CD4-positive, alpha-beta memory T cell (primary cell): ENCODE measurements at regions not wholly inside any gene's neighbourhood (a gene's known extent, or its start where the extent isn't known, plus 50 kb on each side); places are given as distances from the start of the nearest gene placed in this dataset.

ENCODE experiments used
- CTCF ChIA-PET: fragments of 350-600 bp; sonication (Branson Sonifier 250); formaldehyde crosslinking; loops from one replicate; lab custom pipeline; 2021; ENCODE audit warnings: inconsistent platforms; ENCODE audit not compliant: partially characterized antibody; lab: Charles Lee
- POLR2A ChIA-PET: fragments of 350-600 bp; sonication (Branson Sonifier 250); formaldehyde crosslinking; loops from one replicate; lab custom pipeline; 2021; ENCODE audit not compliant: partially characterized antibody; lab: Charles Lee
- DNase-seq, 5 donors: peaks; one replicate each; pipeline versions ENCODE4 v3.0.0 to v3.0.0-alpha.2; 2020 to 2022; ENCODE audit warnings: mixed read lengths in 1 of 5
- H3K27ac ChIP-seq: one replicate; pipeline ENCODE4 v1.7.0; 2013; ENCODE audit warnings: low read depth, low read length
- H3K27me3 ChIP-seq: 2 replicates; pipeline ENCODE4 v1.7.0; 2013; ENCODE audit warnings: mild to moderate bottlenecking, low read length, moderate library complexity; ENCODE audit not compliant: insufficient read depth
- H3K36me3 ChIP-seq: 2 replicates; pipeline ENCODE4 v1.7.0; 2013; ENCODE audit warnings: mild to moderate bottlenecking, low read length, moderate library complexity; ENCODE audit not compliant: insufficient read depth
- H3K4me1 ChIP-seq: 2 replicates; pipeline ENCODE4 v1.7.0; 2013; ENCODE audit warnings: mild to moderate bottlenecking, low read length, moderate library complexity; ENCODE audit not compliant: insufficient read depth
- H3K4me3 ChIP-seq, 2 donors: one replicate each; pipeline ENCODE4 v1.7.0; 2013; ENCODE audit warnings: low read length in 2 of 2, mild to moderate bottlenecking in 1 of 2
- H3K9me3 ChIP-seq, 2 donors: one replicate each; pipeline ENCODE4 v1.7.0; 2013; ENCODE audit warnings: low read length in 2 of 2, control low read depth in 1 of 2; ENCODE audit not compliant: control insufficient read depth in 1 of 2
- H3K27ac Mint-ChIP-seq, 7 donors: one replicate each; pipeline ENCODE4 v1.8.0; 2020 to 2021; ENCODE audit warnings: mixed read lengths in 7 of 7, mild to moderate bottlenecking in 6 of 7, inconsistent platforms in 3 of 7, moderate library complexity in 3 of 7
- H3K27me3 Mint-ChIP-seq, 2 donors: one replicate each; pipeline ENCODE4 v1.8.0; 2020 to 2021; ENCODE audit warnings: mixed read lengths in 2 of 2
- H3K36me3 Mint-ChIP-seq, 2 donors: one replicate each; pipeline ENCODE4 v1.8.0; 2020 to 2021; ENCODE audit warnings: mixed read lengths in 2 of 2, inconsistent platforms in 1 of 2, mild to moderate bottlenecking in 1 of 2
- H3K4me1 Mint-ChIP-seq, 4 donors: one replicate each; pipeline ENCODE4 v1.8.0; 2020 to 2021; ENCODE audit warnings: mixed read lengths in 4 of 4, mild to moderate bottlenecking in 1 of 4
- H3K4me3 Mint-ChIP-seq, 8 donors: one replicate each; pipeline ENCODE4 v1.8.0; 2020 to 2021; ENCODE audit warnings: mixed read lengths in 8 of 8, mild to moderate bottlenecking in 7 of 8, moderate library complexity in 6 of 8, inconsistent platforms in 3 of 8
- H3K9me3 Mint-ChIP-seq, 8 donors: one replicate each; pipeline ENCODE4 v1.8.0; 2020 to 2021; ENCODE audit warnings: mixed read lengths in 8 of 8, mild to moderate bottlenecking in 5 of 8, inconsistent platforms in 3 of 8, moderate library complexity in 1 of 8
- intact Hi-C: fragments of 100-400 bp; cut with micrococcal nuclease; formaldehyde crosslinking; loops from one replicate; pipeline ENCODE4 v1.15.1; 2023

GRCh38 chr9:73906671-73907070, 590.5 kb upstream of the RORB start:
- H3K36me3 Mint-ChIP-seq = no peaks in the 10 kb centered on the region
- no peak overlapping the region for H3K27ac Mint-ChIP-seq
- Histone ChIP-seq H3K36me3 (no peaks in the 10 kb centered on the region), H3K27me3 (no peaks in the 10 kb centered on the region), H3K4me1 (no peaks in the 10 kb centered on the region), H3K4me3 (no peak overlapping the region), H3K27ac (no peak overlapping the region), H3K9me3 (no peaks in the 10 kb centered on the region)
- ChIA-PET POLR2A (no interaction called here), CTCF (no interaction called here)
- intact Hi-C loops = no loop called here
- H3K9me3 Mint-ChIP-seq = peaks cover 0 to 8% (median 0%) of the 10 kb centered on the region in 8 donors
- H3K27me3 Mint-ChIP-seq = no peaks in the 10 kb centered on the region
- DNase-seq = no peak
- H3K4me1 Mint-ChIP-seq = no peaks in the 10 kb centered on the region
- H3K4me3 Mint-ChIP-seq = no peak overlapping the region

GRCh38 chr9:73911804-73912203, 585.3 kb upstream of the RORB start:
- no peak overlapping the region for H3K27ac Mint-ChIP-seq
- peaks cover 0 to 4% (median 0%) of the 10 kb centered on the region in 8 donors for H3K9me3 Mint-ChIP-seq
- ChIA-PET CTCF (no interaction called here), POLR2A (no interaction called here)
- H3K4me3 ChIP-seq = no peak overlapping the region
- intact Hi-C loops = no loop called here
- no peaks in the 10 kb centered on the region for H3K27me3 Mint-ChIP-seq
- H3K9me3 ChIP-seq = no peaks in the 10 kb centered on the region
- H3K4me1 ChIP-seq = no peaks in the 10 kb centered on the region
- no peaks in the 10 kb centered on the region for H3K27me3 ChIP-seq
- H3K4me3 Mint-ChIP-seq = no peak overlapping the region
- no peak for DNase-seq
- no peaks in the 10 kb centered on the region for H3K4me1 Mint-ChIP-seq
- H3K36me3 Mint-ChIP-seq = no peaks in the 10 kb centered on the region
- H3K36me3 ChIP-seq = no peaks in the 10 kb centered on the region
- H3K27ac ChIP-seq = no peak overlapping the region

GRCh38 chr9:73916016-73916673, 581.0 kb upstream of the RORB start:
- DNase-seq = no peak
- no peak overlapping the region for H3K27ac ChIP-seq
- ChIA-PET CTCF (no interaction called here), POLR2A (no interaction called here)
- no peak overlapping the region for H3K4me3 ChIP-seq
- H3K27me3 ChIP-seq = no peaks in the 10 kb centered on the region
- Mint-ChIP-seq H3K27ac (no peak overlapping the region), H3K27me3 (no peaks in the 10 kb centered on the region), H3K36me3 (no peaks in the 10 kb centered on the region), H3K9me3 (peaks cover 0 to 4% (median 0%) of the 10 kb centered on the region in 8 donors), H3K4me1 (no peaks in the 10 kb centered on the region), H3K4me3 (no peak overlapping the region)
- intact Hi-C loops = no loop called here
- H3K9me3 ChIP-seq = no peaks in the 10 kb centered on the region
- H3K4me1 ChIP-seq = no peaks in the 10 kb centered on the region
- H3K36me3 ChIP-seq = no peaks in the 10 kb centered on the region

GRCh38 chr9:73919712-73920111, 577.4 kb upstream of the RORB start:
- H3K9me3 ChIP-seq = no peaks in the 10 kb centered on the region
- intact Hi-C loops = no loop called here
- DNase-seq = no peak
- H3K27ac ChIP-seq = no peak overlapping the region
- Mint-ChIP-seq H3K4me1 (no peaks in the 10 kb centered on the region), H3K36me3 (no peaks in the 10 kb centered on the region), H3K9me3 (peaks cover 0 to 4% (median 0%) of the 10 kb centered on the region in 8 donors), H3K27ac (no peak overlapping the region), H3K4me3 (no peak overlapping the region), H3K27me3 (no peaks in the 10 kb centered on the region)
- H3K4me1 ChIP-seq = no peaks in the 10 kb centered on the region
- POLR2A ChIA-PET = no interaction called here
- CTCF ChIA-PET = no interaction called here
- H3K4me3 ChIP-seq = no peak overlapping the region
- H3K27me3 ChIP-seq = no peaks in the 10 kb centered on the region
- H3K36me3 ChIP-seq = no peaks in the 10 kb centered on the region

GRCh38 chr9:73923796-73924195, 573.3 kb upstream of the RORB start:
- Histone ChIP-seq H3K4me1 (no peaks in the 10 kb centered on the region), H3K27me3 (no peaks in the 10 kb centered on the region), H3K9me3 (no peaks in the 10 kb centered on the region), H3K27ac (no peak overlapping the region), H3K4me3 (no peak overlapping the region), H3K36me3 (no peaks in the 10 kb centered on the region)
- Mint-ChIP-seq H3K27me3 (no peaks in the 10 kb centered on the region), H3K36me3 (no peaks in the 10 kb centered on the region), H3K4me1 (no peaks in the 10 kb centered on the region), H3K27ac (no peak overlapping the region), H3K4me3 (no peak overlapping the region), H3K9me3 (peaks cover 0 to 2% (median 0%) of the 10 kb centered on the region in 8 donors)
- CTCF ChIA-PET = no interaction called here
- no peak for DNase-seq
- intact Hi-C loops = no loop called here
- POLR2A ChIA-PET = no interaction called here

GRCh38 chr9:73951147-73951546, 546.0 kb upstream of the RORB start:
- H3K4me3 Mint-ChIP-seq = no peak overlapping the region
- CTCF ChIA-PET = no interaction called here
- POLR2A ChIA-PET = no interaction called here

GRCh38 chr9:73962792-73963191, 534.3 kb upstream of the RORB start:
- H3K27ac Mint-ChIP-seq = no peak overlapping the region
- Histone ChIP-seq H3K4me1 (no peaks in the 10 kb centered on the region), H3K9me3 (no peaks in the 10 kb centered on the region), H3K4me3 (no peak overlapping the region), H3K27ac (no peak overlapping the region), H3K27me3 (no peaks in the 10 kb centered on the region), H3K36me3 (no peaks in the 10 kb centered on the region)
- peaks cover 0 to 7% (median under 1%) of the 10 kb centered on the region in 8 donors for H3K9me3 Mint-ChIP-seq
- ChIA-PET CTCF (no interaction called here), POLR2A (no interaction called here)
- H3K4me1 Mint-ChIP-seq = no peaks in the 10 kb centered on the region
- no peaks in the 10 kb centered on the region for H3K36me3 Mint-ChIP-seq
- intact Hi-C loops = no loop called here
- no peak for DNase-seq
- no peak overlapping the region for H3K4me3 Mint-ChIP-seq
- no peaks in the 10 kb centered on the region for H3K27me3 Mint-ChIP-seq

More at GRCh38 chr9:73951147-73951546, 546.0 kb upstream of the RORB start:
- no peaks in the 10 kb centered on the region for H3K9me3 ChIP-seq
- intact Hi-C loops = no loop called here
- H3K4me1 Mint-ChIP-seq = no peaks in the 10 kb centered on the region
- peaks cover 0 to 8% (median 2%) of the 10 kb centered on the region in 8 donors for H3K9me3 Mint-ChIP-seq
- no peaks in the 10 kb centered on the region for H3K27me3 ChIP-seq
- peaks cover 0 to 1% of the 10 kb centered on the region in 2 donors for H3K27me3 Mint-ChIP-seq
- no peak for DNase-seq
- H3K4me3 ChIP-seq = no peak overlapping the region
- no peaks in the 10 kb centered on the region for H3K4me1 ChIP-seq
- no peak overlapping the region for H3K27ac ChIP-seq
- H3K36me3 Mint-ChIP-seq = no peaks in the 10 kb centered on the region
- no peak overlapping the region for H3K27ac Mint-ChIP-seq
- no peaks in the 10 kb centered on the region for H3K36me3 ChIP-seq
